ENCODE measurements at regions not wholly inside any gene's neighbourhood (a gene's known extent, or its start where the extent isn't known, plus 50 kb on each side); places are given as distances from the start of the nearest gene placed in this dataset.

- no peak for TF ChIP-seq EP300 (IDR thresholded peaks at IDR 0.05)
- peak; percentile 21 to 37 (median 29) for TF ChIP-seq CTCF (IDR thresholded peaks at IDR 0.05)
Measured at GRCh38 chr2:186256540-186256939, 229.5 kb upstream of the ZC3H15 start.
